HG02763 (cell line): ENCODE measurements at regions not wholly inside any gene's neighbourhood (a gene's known extent, or its start where the extent isn't known, plus 50 kb on each side); places are given as distances from the start of the nearest gene placed in this dataset.
"Not testable (repeated sequence)": the region's sequence is repeated elsewhere in the genome, so short reads cannot be mapped to it uniquely, and the experiment has no call there.

Experiments
- ATAC-seq: cut with Tn5 transposase; IDR thresholded peaks from one replicate; pipeline ENCODE4 v1.9.1; 2021; ENCODE audit warnings: mild to moderate bottlenecking, moderate library complexity; ENCODE audit not compliant: unreplicated experiment

DNA sequence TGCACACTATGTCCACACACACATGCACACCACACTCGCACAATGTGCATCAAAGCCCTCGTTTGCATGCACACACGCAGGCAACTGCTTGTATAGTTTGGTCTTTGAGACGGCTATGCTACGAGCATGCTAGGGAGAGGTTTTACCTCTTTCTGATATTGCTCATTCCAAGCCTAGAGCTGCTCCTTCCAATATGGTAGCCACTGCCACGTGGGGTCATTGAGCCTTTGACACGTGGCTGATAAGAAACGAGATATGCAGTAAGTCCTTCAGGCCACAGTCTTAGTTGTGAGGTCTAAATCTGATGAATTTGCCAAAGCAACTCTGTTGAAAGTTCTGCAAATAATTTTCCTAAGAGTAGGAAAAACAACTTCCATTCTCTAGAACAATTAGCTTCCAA lies 204.4 kb downstream of the KLF6 start:
- no peak for ATAC-seq

DNA sequence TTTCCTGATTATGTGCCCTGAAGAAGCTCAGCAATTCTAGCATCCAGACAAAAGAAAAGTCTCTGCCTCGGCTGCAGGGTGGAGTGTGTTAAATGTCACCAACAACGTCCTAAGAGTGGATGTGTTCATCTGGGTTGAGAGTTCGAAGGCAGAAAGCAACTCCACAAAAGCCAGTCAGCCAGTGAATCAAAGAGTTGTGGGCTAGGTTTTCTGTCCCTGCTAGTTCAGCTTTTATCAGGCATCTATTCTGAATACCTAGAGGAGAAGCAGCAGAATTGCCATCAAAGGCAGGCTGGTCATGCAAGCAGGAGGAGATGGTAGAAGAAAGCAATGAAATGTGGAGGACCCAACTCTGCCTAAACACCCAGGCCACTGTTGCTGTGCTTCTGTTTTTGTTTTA lies 205.2 kb downstream of the KLF6 start:
- no peak for ATAC-seq

- ATAC-seq: no peak
These were observed 206.3 kb downstream of the KLF6 start for GRCh38 chr10:3578682-3579081.

- no peak for ATAC-seq
These were observed 206.8 kb downstream of the KLF6 start for GRCh38 chr10:3578159-3578558.

GRCh38 chr10:3574451-3574850 lies 210.6 kb downstream of the KLF6 start:
- ATAC-seq: no peak

- no peak for ATAC-seq
These were observed 211.5 kb downstream of the KLF6 start for GRCh38 chr10:3573498-3573897.

DNA sequence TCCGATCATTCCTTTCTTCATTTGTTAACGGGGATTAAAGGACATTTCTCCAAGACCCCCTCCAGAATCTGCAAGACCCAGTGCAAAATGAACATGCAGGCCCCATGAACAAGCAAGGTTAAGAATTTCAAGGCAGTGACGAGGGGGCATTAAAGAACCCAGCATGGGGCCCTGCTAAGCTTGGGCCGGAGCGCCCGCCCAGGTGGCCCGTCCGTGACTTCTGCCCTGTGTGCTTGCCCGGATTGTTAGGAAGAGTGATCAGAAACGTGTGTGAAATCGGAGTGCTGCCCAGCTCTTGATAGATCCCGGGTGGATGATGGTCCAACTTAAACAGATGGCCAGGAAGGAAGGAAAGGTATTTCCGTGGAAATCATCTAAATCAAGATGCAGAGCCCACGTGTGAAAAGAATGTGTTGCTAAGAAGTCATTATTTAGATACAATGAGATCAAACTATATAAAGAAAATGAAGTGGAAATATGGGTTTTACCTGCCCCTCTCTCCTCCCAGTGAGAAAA lies 213.6 kb downstream of the KLF6 start:
- ATAC-seq: no peak

DNA sequence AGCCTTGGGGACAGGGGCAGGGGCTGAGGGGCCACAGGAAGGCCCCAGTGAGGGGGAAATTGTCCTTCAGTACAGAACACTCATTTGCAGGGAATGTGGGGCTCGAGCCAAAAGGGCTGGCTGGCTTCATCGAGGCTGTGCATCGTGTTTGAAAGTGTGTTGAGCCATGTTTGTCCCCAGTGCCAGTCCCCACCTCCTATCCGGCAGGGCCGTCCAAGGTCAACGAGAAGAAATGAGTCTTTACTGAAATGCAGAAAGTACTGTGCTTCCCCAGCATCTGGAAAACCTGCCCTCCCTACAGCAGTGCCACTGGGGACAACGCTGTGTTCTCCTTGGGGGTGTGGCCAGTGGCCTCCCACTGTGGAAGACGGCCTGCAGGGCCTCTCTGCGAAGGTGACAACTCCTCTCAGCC lies 214.1 kb downstream of the KLF6 start:
- no peak for ATAC-seq

DNA sequence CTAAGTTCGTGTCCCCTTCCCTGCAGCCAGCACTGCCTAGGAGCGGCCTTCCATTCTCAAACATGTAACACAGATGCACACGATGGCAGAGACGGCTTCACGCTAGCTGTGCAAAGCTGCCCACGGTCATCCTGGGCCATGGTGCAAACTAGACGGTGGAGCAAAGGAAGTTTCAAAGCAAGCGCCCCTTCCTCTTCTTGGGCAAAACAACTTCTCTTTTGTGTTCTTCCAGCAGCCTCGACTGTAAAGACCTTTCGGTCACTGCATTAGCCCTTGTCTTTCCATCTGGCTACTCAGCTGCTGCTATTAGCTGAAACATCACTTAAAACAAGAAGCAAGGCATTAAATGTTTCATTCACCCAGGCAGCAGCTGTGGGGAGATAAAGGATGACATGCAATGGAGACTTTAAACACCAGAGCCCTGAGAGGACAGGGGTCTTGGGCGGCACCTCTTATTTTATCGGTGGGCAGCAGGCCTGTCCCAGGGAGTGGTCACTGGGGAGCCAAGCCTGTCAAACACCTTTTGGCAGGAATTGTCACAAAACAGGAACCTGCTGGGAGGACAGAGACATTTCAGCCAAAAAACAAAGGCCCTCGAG lies 214.8 kb downstream of the KLF6 start:
- no peak for ATAC-seq

DNA sequence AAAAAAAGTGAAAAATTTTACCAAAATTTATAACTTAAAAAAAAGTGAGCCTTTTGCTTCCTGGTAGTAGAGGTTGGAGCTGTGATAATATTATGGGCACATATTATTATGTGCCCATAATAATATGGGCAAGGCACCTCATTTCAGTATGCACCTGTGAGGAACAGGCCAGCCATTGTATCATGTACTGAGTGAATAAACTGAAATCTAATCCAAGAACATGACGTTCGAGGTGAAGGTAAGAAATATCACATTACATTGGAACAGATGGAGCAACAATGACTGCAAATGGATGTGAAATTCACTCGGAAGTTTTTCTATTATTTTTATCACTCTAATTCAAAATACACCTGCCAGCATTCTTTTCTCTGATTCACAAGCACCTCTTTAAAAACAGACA lies 216.0 kb downstream of the KLF6 start:
- no peak for ATAC-seq

GRCh38 chr10:3568392-3568791 lies 216.6 kb downstream of the KLF6 start:
- ATAC-seq: no peak

- no peak for ATAC-seq
These were observed 217.6 kb downstream of the KLF6 start for GRCh38 chr10:3567291-3567963.

- ATAC-seq: no peak
These were observed 218.4 kb downstream of the KLF6 start for GRCh38 chr10:3566627-3567026.

DNA sequence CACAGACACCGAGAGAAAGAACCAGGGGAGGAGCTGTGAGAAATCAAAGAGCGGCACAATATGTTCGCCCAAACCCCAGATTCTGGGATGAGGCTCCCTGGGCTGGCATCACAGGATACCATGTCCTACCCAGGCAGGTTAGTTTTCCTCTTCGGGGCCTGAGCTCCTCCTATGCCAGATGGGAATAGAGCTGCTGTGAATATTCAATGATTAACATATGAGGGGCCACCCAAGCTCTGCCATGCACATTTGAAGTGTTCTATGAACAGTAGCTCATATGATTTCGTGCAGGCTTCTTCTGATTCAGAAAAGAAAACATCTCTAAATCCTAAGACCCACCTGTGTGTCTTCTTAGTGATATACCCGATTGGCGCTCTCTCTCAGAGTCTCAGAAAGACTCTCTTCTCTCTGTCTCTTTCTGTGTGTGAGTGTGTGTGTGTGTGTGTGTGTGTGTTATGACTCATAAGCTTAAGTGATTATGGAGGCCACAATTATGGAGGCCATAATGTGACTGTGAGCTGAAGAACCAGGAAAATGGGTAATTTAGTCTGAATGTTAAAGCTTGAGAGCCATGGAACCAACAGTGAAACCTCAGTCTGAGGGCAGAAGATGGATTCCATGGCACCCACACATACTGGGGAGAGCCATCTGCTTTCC lies 220.5 kb downstream of the KLF6 start:
- ATAC-seq: no peak

DNA sequence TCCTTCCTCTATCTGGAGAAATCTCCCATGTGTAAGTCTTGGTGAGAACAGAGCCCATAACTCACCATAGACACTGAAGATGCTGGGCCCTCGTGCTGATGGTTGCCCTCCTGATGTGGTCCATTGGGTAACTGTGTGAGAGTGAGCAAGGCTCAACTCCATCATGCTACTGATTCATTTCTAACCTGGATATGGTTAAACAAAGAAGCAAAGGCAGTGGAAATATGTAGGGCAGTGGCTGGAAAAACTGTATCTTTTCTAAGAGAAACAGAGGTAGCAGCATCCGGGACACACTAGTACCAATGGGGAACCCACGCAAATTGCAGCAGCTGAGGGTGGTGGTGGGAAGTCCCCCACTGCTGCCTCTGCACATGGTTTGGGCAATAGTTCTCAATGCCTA lies 221.7 kb downstream of the KLF6 start:
- no peak for ATAC-seq

- not testable (repeated sequence) for ATAC-seq
These were observed 224.4 kb downstream of the KLF6 start for GRCh38 chr10:3560628-3561027.

- no peak for ATAC-seq
These were observed 225.5 kb downstream of the KLF6 start for GRCh38 chr10:3559527-3559926.

DNA sequence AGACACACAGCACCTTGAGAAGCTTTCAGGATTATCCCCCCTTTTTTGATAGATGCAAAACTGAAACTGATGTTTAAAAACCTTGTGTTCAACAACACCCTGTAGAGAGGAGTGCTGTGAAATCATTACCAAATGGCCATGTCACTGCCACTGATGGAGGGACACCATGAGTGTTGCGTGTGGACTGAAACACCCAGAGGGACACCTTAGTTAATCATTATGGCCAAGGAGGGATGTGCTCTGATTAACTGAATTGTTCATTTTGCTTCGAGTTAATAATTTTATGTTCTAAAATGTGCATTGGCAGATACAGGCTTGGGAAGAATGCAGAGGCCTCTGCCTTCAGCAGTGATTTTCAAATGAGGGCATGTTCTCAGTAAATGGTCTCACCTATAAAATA lies 226.0 kb downstream of the KLF6 start:
- no peak for ATAC-seq

GRCh38 chr10:3556191-3557017 lies 228.6 kb downstream of the KLF6 start:
- not testable (repeated sequence) for ATAC-seq

DNA sequence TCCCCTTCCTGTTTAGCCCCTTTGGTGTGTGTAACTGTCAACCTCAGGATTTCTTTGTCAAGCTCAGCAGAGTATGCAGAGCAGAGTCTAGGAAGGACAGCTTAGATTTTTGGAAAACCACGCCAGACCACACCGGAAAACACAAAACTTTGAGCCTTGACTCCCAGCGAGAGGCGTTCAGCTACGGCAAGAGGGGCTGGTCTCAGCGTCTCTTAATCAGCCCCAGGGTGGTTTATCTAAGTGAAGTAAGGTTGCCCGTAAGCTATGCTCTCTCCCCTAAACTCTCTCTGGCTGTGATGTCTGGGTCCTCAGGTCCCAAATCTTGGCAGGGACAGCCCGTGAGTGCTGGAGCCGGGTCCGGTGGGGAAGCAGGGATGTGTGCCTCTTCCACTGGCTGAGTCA lies 230.9 kb downstream of the KLF6 start:
- ATAC-seq: no peak

DNA sequence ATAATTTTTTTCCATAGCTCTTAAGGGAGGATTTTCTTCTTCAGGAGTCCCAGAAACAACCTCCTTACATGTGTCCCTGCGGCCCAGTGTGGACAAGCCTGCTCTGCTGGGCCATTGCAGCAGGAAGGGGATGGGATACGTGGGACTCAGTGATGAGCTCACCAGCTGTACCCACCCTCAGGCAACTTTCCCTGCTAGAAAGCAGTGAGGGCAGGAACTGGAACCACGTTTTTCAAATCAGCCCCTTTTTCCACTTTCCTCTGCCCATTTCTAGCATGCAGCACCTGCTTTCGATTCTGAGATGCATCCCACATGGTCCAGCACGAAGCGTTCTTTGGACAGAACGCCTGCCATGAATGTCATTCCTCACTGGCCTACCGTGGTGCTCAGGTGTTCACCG lies 232.7 kb downstream of the KLF6 start:
- ATAC-seq: no peak
